Heart left ventricle (tissue), 16 donors: ENCODE measurements at regions not wholly inside any gene's neighbourhood (a gene's known extent, or its start where the extent isn't known, plus 50 kb on each side); places are given as distances from the start of the nearest gene placed in this dataset.

ENCODE experiments used
- ATAC-seq, 4 donors: fragments of 200-7000 bp; cut with Tn5 transposase; one replicate each; pipeline ENCODE4 v1.9.1; 2020 to 2022; ENCODE audit warnings: moderate library complexity in 4 of 4, mild to moderate bottlenecking in 3 of 4, moderate number of reproducible peaks in 1 of 4
- DNase-seq, 5 donors: peaks; one replicate each; pipeline ENCODE4 v3.0.0-alpha.2; 2020
- H3K27ac ChIP-seq, 12 donors: fragments of 200-600 bp; sonication (generic) in 4 of 12; one replicate each; pipeline versions ENCODE4 v1.5.0 to v1.8.0; 2016 to 2022; ENCODE audit warnings: mild to moderate bottlenecking in 2 of 12
- H3K27me3 ChIP-seq, 9 donors: fragments of 200-600 bp; sonication (generic) in 2 of 9; one replicate each; pipeline versions ENCODE4 v1.5.1 to v1.8.0; 2016 to 2022; ENCODE audit warnings: mild to moderate bottlenecking in 3 of 9
- H3K36me3 ChIP-seq, 9 donors: fragments of 200-600 bp; sonication (generic) in 2 of 9; one replicate each; pipeline versions ENCODE4 v1.5.0 to v1.8.0; 2018 to 2022; ENCODE audit warnings: mild to moderate bottlenecking in 2 of 9
- H3K4me1 ChIP-seq, 12 donors: fragments of 200-600 bp; sonication (generic) in 4 of 12; one replicate each; pipeline versions ENCODE4 v1.5.0 to v1.8.0; 2016 to 2022; ENCODE audit warnings: mild to moderate bottlenecking in 3 of 12
- H3K4me3 ChIP-seq, 12 donors: fragments of 200-600 bp; sonication (generic) in 4 of 12; one replicate each; pipeline versions ENCODE4 v1.5.0 to v1.8.0; 2017 to 2022; ENCODE audit warnings: mild to moderate bottlenecking in 9 of 12, moderate library complexity in 4 of 12
- H3K9me3 ChIP-seq, 12 donors: fragments of 200-600 bp; sonication (generic) in 4 of 12; one replicate each; pipeline versions ENCODE4 v1.5.0 to v1.8.0; 2016 to 2022; ENCODE audit warnings: mild to moderate bottlenecking in 1 of 12
- CTCF ChIP-seq, 12 donors: fragments of 200-600 bp; sonication (generic) in 4 of 12; IDR thresholded peaks; one replicate each; pipeline versions ENCODE4 v1.5.0 to v1.8.0; 2018 to 2022; ENCODE audit warnings: antibody characterized with exemption in 12 of 12, mild to moderate bottlenecking in 5 of 12
- POLR2A ChIP-seq, 2 donors: fragments of 450-650 bp; IDR thresholded peaks; one replicate each; pipeline ENCODE4 v1.6.1; 2017; ENCODE audit warnings: antibody characterized with exemption in 2 of 2, mild to moderate bottlenecking in 2 of 2, moderate library complexity in 2 of 2
- WGBS, 4 donors: extraction: QIAGEN DNeasy Blood & Tissue Kit in 2 of 4; methylation state at CpG; one replicate each; pipeline versions ENCODE4 v1.1.5 to v1.1.7; 2013 to 2018; 5-methylcytosine and 5-hydroxymethylcytosine counted together
- intact Hi-C, 10 donors: fragments of 100-400 bp; cut with DNase I; formaldehyde crosslinking; loops; one replicate each; pipeline versions ENCODE4 v1.11.1 to v1.14.2; 2022
- donor health status: ischemic (EF 13 %, LVEDD 7.1; RV severe dilation, severe dysfunction).
- donor health status: healthy with polysubstance abuse.
- donor health status: DM: no; HTN: yes; CAD: no.
- donor health status: DM: no; HTN: no; CAD: no.
- donor health status: ischemic (EF 25% LVEDD 6.9; RV normal size, moderate dysfunction).
- donor health status: ischemic (EF 25% LVEDD 5.7; RV mildly dilated, moderate dysfunction).
- donor health status: healthy.
- donor health status: DM: yes; HTN: yes; CAD: no.
- donor health status: ischemic (EF 35%, LVEDD 5.7; RV mildly dilated, moderate dysfunction).
- donor health status: nonischemic (EF 11% LVEDD 7.7; RV severe dilation, severe dysfunction).
- donor health status: DM: yes; HTN: yes; CAD: no.
- donor health status: PGD.
- donor health status: ischemic (EF 29% LVEDD 5.4; RV normal size, mild dysfunction).
- donor health status: nonischemic (EF 23%, LVEDD 6.1; RV moderate dilation, normal function).

GRCh38 chr5:133753856-133754255, 141.5 kb upstream of the FSTL4 start:
- H3K4me3 ChIP-seq, result no peak overlapping the region
- no peak for DNase-seq
- no peaks in the 10 kb centered on the region for H3K9me3 ChIP-seq
- 53 to 86% (median 77%) methylated on average over 3 of the region's 3 CpGs for WGBS, 4 donors
- peaks cover 0 to 30% (median 6%) of the 10 kb centered on the region in 9 donors for H3K27me3 ChIP-seq
- intact Hi-C loops, result loop anchor here in 6 of 10 donors (1.0 to 10.0 kb wide), 7 partner anchors 111 to 191 kb away; no protein-coding TSS in a partner anchor
- H3K36me3 ChIP-seq, result no peaks in the 10 kb centered on the region
- ATAC-seq, result no peak
- TF ChIP-seq POLR2A (IDR thresholded peaks at IDR 0.05), result no peak
- no peaks in the 10 kb centered on the region for H3K4me1 ChIP-seq
- H3K27ac ChIP-seq, result no peak overlapping the region

GRCh38 chr5:133751846-133752245, 139.5 kb upstream of the FSTL4 start:
- Histone ChIP-seq H3K4me1 (no peaks in the 10 kb centered on the region), H3K36me3 (no peaks in the 10 kb centered on the region), H3K27me3 (peaks cover 0 to 20% (median 6%) of the 10 kb centered on the region in 9 donors), H3K4me3 (no peak overlapping the region), H3K9me3 (no peaks in the 10 kb centered on the region), H3K27ac (no peak overlapping the region)
- intact Hi-C loops, result loop anchor here in 4 of 10 donors (5.0 to 10.0 kb wide), 4 partner anchors 113 to 193 kb away; no protein-coding TSS in a partner anchor
- DNase-seq, result no peak
- TF ChIP-seq POLR2A (IDR thresholded peaks at IDR 0.05) (no peak), CTCF (IDR thresholded peaks at IDR 0.05) (no peak)
- no peak for ATAC-seq
- 75 to 88% (median 77%) methylated on average over 5 of the region's 5 CpGs for WGBS, 4 donors

- TF ChIP-seq POLR2A (IDR thresholded peaks at IDR 0.05), result no peak
- TF ChIP-seq CTCF (IDR thresholded peaks at IDR 0.05), result no peak
- no peaks in the 10 kb centered on the region for H3K36me3 ChIP-seq
- H3K9me3 ChIP-seq, result no peaks in the 10 kb centered on the region
- H3K27me3 ChIP-seq, result peaks cover 0 to 16% (median 3%) of the 10 kb centered on the region in 9 donors
- intact Hi-C loops, result loop anchor here in 4 of 10 donors (5.0 to 10.0 kb wide), 4 partner anchors 113 to 193 kb away; no protein-coding TSS in a partner anchor
- no peak overlapping the region for H3K27ac ChIP-seq
- no peak for DNase-seq
- ATAC-seq, result no peak
- 74 to 89% (median 83%) methylated on average over 7 of the region's 7 CpGs for WGBS, 4 donors
- H3K4me3 ChIP-seq, result no peak overlapping the region
- no peaks in the 10 kb centered on the region for H3K4me1 ChIP-seq
These were observed 139.1 kb upstream of the FSTL4 start for GRCh38 chr5:133751421-133751820.

GRCh38 chr5:133750856-133751255, 138.5 kb upstream of the FSTL4 start:
- ATAC-seq, result no peak
- TF ChIP-seq CTCF (IDR thresholded peaks at IDR 0.05) (no peak), POLR2A (IDR thresholded peaks at IDR 0.05) (no peak)
- no peak overlapping the region for H3K4me3 ChIP-seq
- H3K4me1 ChIP-seq, result no peaks in the 10 kb centered on the region
- H3K27ac ChIP-seq, result no peak overlapping the region
- H3K9me3 ChIP-seq, result no peaks in the 10 kb centered on the region
- no peaks in the 10 kb centered on the region for H3K36me3 ChIP-seq
- WGBS, 4 donors, result 79 to 91% (median 86%) methylated on average over 5 of the region's 5 CpGs
- no peak for DNase-seq
- intact Hi-C loops, result loop anchor here in 4 of 10 donors (5.0 to 10.0 kb wide), 4 partner anchors 114 to 194 kb away; no protein-coding TSS in a partner anchor
- peaks cover 0 to 10% (median 3%) of the 10 kb centered on the region in 9 donors for H3K27me3 ChIP-seq

- Histone ChIP-seq H3K4me1 (no peaks in the 10 kb centered on the region), H3K27me3 (peaks cover 0 to 7% (median 0%) of the 10 kb centered on the region in 9 donors), H3K36me3 (no peaks in the 10 kb centered on the region), H3K9me3 (no peaks in the 10 kb centered on the region), H3K27ac (no peak overlapping the region), H3K4me3 (no peak overlapping the region)
- DNase-seq (no peak), ATAC-seq (no peak)
- 73 to 92% (median 89%) methylated on average over 6 to 9 of the region's 9 CpGs for WGBS, 4 donors
- intact Hi-C loops, result loop anchor here in 4 of 10 donors (5.0 to 10.0 kb wide), 4 partner anchors 114 to 194 kb away; no protein-coding TSS in a partner anchor
- TF ChIP-seq CTCF (IDR thresholded peaks at IDR 0.05) (no peak), POLR2A (IDR thresholded peaks at IDR 0.05) (no peak)
These were observed 138.0 kb upstream of the FSTL4 start for GRCh38 chr5:133750356-133750755.
